Ishikawa (cell line): ENCODE measurements at regions not wholly inside any gene's neighbourhood (a gene's known extent, or its start where the extent isn't known, plus 50 kb on each side); places are given as distances from the start of the nearest gene placed in this dataset.

Source experiments
- CEBPB ChIP-seq: IDR thresholded peaks from 2 replicates; pipeline ENCODE4 v1.6.1; 2012
- CREB1 ChIP-seq: IDR thresholded peaks from 2 replicates; pipeline ENCODE4 v1.6.1; 2012; ENCODE audit warnings: low read depth
- EGR1 ChIP-seq: IDR thresholded peaks from 2 replicates; pipeline ENCODE4 v1.6.1; 2012
- EP300 ChIP-seq: IDR thresholded peaks from 2 replicates; pipeline ENCODE4 v1.6.1; 2012; ENCODE audit warnings: borderline replicate concordance
- FOXM1 ChIP-seq: IDR thresholded peaks from 2 replicates; pipeline ENCODE4 v1.6.1; 2012; ENCODE audit warnings: low read depth, borderline replicate concordance
- NFIC ChIP-seq: IDR thresholded peaks from 2 replicates; pipeline ENCODE4 v1.6.1; 2012
- RAD21 ChIP-seq: IDR thresholded peaks from 2 replicates; pipeline ENCODE4 v1.6.1; 2012; ENCODE audit warnings: low read depth
- TAF1 ChIP-seq: IDR thresholded peaks from 2 replicates; pipeline ENCODE4 v1.6.1; 2012; ENCODE audit warnings: low read depth, mild to moderate bottlenecking
- TCF12 ChIP-seq: IDR thresholded peaks from 2 replicates; pipeline ENCODE4 v1.6.1; 2012; ENCODE audit warnings: low read depth
- TEAD4 ChIP-seq: IDR thresholded peaks from 2 replicates; pipeline ENCODE4 v1.6.1; 2012
- YY1 ChIP-seq: IDR thresholded peaks from 2 replicates; pipeline ENCODE4 v1.6.1; 2012; ENCODE audit warnings: low read depth
- ZBTB7A ChIP-seq: IDR thresholded peaks from 2 replicates; pipeline ENCODE4 v1.6.1; 2012; ENCODE audit warnings: low read depth
- TF ChIP-seq, protein P1 (sequence below): IDR thresholded peaks from 2 replicates; pipeline ENCODE4 v1.6.1; 2012
- TF ChIP-seq, protein P2 (sequence below): IDR thresholded peaks from 2 replicates; pipeline ENCODE4 v1.6.1; 2012; ENCODE audit warnings: low read depth, mild to moderate bottlenecking
- TF ChIP-seq, protein P3 (sequence below): IDR thresholded peaks from 2 replicates; pipeline ENCODE4 v1.6.1; 2012

DNA sequence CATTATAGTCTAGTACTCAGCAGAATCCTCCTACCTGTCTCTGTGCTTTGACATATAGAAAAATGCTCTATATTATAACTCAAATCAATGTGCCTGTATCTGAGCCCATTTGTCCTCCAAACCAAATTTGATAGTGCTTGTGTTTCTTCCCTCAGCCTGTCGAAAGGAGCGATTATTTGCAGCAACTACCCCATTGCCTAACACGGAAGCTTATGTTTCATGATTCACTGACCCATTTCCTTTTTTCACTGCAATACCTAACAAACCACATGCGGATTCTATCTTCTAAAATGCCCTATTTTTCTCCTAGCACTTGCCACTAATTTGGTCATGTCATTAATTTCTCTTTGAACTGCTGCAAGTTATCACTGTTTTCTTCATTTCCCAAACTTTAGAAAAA is 1220.6 kb upstream of the CADM2 start:
- TF ChIP-seq RAD21: no peak
- no peak for TF ChIP-seq FOXM1
- no peak for TF ChIP-seq EP300
- no peak for TF ChIP-seq CREB1
- TF ChIP-seq, protein P1, sequence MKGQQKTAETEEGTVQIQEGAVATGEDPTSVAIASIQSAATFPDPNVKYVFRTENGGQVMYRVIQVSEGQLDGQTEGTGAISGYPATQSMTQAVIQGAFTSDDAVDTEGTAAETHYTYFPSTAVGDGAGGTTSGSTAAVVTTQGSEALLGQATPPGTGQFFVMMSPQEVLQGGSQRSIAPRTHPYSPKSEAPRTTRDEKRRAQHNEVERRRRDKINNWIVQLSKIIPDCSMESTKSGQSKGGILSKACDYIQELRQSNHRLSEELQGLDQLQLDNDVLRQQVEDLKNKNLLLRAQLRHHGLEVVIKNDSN: no peak

DNA sequence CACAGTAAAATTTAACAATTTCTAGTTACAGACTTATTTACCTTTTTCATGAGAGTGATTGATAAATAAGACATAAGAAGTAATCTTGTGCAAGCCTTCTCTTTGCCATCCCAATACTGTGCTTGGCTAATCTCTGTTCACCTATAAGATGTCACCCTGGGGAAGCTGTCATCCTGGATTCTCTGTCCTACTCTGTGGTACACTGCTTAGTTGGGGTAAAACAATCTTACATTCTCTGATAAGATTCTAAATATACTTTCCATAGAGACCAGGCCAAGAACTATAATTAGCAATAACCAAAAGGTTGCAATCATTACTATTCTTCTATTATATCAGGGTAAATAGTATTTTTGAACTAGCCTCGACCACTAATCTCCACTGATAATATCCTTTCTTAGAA is 1218.3 kb upstream of the CADM2 start:
- TF ChIP-seq NFIC (no peak), RAD21 (no peak), FOXM1 (no peak), ZBTB7A (no peak), YY1 (no peak), CEBPB (no peak), TEAD4 (no peak), TAF1 (no peak), TCF12 (no peak), EGR1 (no peak), CREB1 (no peak), EP300 (no peak)
- TF ChIP-seq, protein P2, sequence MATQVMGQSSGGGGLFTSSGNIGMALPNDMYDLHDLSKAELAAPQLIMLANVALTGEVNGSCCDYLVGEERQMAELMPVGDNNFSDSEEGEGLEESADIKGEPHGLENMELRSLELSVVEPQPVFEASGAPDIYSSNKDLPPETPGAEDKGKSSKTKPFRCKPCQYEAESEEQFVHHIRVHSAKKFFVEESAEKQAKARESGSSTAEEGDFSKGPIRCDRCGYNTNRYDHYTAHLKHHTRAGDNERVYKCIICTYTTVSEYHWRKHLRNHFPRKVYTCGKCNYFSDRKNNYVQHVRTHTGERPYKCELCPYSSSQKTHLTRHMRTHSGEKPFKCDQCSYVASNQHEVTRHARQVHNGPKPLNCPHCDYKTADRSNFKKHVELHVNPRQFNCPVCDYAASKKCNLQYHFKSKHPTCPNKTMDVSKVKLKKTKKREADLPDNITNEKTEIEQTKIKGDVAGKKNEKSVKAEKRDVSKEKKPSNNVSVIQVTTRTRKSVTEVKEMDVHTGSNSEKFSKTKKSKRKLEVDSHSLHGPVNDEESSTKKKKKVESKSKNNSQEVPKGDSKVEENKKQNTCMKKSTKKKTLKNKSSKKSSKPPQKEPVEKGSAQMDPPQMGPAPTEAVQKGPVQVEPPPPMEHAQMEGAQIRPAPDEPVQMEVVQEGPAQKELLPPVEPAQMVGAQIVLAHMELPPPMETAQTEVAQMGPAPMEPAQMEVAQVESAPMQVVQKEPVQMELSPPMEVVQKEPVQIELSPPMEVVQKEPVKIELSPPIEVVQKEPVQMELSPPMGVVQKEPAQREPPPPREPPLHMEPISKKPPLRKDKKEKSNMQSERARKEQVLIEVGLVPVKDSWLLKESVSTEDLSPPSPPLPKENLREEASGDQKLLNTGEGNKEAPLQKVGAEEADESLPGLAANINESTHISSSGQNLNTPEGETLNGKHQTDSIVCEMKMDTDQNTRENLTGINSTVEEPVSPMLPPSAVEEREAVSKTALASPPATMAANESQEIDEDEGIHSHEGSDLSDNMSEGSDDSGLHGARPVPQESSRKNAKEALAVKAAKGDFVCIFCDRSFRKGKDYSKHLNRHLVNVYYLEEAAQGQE: no peak
- TF ChIP-seq, protein P1: no peak
- TF ChIP-seq, protein P3, sequence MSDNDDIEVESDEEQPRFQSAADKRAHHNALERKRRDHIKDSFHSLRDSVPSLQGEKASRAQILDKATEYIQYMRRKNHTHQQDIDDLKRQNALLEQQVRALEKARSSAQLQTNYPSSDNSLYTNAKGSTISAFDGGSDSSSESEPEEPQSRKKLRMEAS: no peak

DNA sequence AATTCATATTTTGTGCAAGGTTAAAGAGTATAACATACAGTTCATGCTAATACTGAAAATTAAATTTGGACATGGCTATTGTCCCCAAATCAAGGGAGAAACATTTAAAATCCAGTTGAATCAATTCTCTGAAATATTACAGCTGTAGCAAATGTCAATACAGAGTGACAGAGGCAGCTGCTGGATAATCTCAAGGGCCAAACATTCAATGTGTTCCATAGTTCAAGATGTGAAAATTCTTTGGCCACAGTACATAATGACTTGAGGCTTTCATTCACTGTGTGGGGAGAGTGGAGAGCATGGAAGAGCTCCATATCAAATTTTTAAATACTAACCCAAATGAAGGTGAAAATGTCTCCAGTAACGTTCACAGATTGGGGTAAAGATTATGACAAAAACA is 1192.8 kb upstream of the CADM2 start:
- no peak for TF ChIP-seq TAF1
- no peak for TF ChIP-seq EP300
- TF ChIP-seq YY1: no peak
- TF ChIP-seq NFIC: no peak
- TF ChIP-seq TCF12: no peak
- TF ChIP-seq, protein P3: no peak
- TF ChIP-seq ZBTB7A: no peak
- TF ChIP-seq RAD21: no peak
- no peak for TF ChIP-seq TEAD4
- TF ChIP-seq, protein P1: no peak
- TF ChIP-seq, protein P2: no peak
- no peak for TF ChIP-seq CREB1
- no peak for TF ChIP-seq EGR1
- TF ChIP-seq FOXM1: no peak
- no peak for TF ChIP-seq CEBPB

DNA sequence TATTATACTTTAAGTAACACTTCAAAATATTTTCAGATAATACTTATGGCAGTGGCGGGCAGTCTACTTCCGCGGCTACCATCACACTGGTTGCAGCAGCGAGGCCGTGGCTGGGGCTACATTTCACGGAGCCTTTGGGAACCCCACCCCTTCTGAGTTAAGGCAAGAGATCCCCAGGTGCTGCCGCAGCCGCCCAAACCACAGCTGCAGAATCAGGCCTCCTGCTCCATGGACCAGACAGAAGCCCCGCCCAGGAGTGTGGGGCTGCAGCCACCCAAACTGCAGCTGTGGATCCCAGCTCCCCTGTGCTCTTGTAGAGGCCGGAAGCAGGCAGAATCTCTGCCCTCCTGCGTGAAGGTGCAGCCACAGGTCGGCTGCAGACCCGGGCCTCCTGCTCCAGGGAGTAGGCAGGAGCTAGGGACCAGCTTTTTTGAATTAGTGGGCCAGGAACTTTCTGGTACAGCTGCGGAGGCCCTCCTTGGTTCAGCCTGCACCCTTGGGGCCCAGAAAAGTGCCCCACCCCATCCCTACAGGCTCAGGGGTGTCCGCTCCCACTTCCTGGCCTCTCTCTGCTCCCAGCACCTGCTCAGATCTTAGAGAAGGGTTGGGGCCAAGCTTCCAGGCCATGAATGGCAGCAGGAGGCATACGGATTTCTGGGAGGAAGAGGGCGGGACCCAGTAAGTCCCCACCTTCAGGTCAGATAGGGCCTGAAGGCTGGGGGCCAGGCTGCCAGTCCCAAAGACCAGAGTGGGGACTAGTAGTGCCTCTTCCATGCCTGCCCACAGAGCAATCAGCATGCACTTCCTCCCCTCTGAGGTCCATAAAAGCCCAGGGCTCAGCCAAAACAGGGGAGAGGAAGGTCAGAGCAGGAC is 1188.8 kb upstream of the CADM2 start:
- TF ChIP-seq TEAD4 (no peak), TCF12 (no peak), EP300 (no peak), NFIC (no peak), EGR1 (no peak), CREB1 (no peak), TAF1 (no peak), ZBTB7A (no peak), RAD21 (no peak), CEBPB (no peak), FOXM1 (no peak), YY1 (no peak)
- TF ChIP-seq, protein P1: no peak
- TF ChIP-seq, protein P3: no peak
- TF ChIP-seq, protein P2: no peak
